Endothelial cell of hepatic sinusoid (primary cell): ENCODE measurements at regions not wholly inside any gene's neighbourhood (a gene's known extent, or its start where the extent isn't known, plus 50 kb on each side); places are given as distances from the start of the nearest gene placed in this dataset.
"Not testable (repeated sequence)": the region's sequence is repeated elsewhere in the genome, so short reads cannot be mapped to it uniquely, and the experiment has no call there.

Experiments used
- in situ Hi-C: cut with HindIII; loops from 2 replicates; pipeline ENCODE4 v1.10.0; 2017; ENCODE audit warnings: low sequenced_read_pairs

DNA sequence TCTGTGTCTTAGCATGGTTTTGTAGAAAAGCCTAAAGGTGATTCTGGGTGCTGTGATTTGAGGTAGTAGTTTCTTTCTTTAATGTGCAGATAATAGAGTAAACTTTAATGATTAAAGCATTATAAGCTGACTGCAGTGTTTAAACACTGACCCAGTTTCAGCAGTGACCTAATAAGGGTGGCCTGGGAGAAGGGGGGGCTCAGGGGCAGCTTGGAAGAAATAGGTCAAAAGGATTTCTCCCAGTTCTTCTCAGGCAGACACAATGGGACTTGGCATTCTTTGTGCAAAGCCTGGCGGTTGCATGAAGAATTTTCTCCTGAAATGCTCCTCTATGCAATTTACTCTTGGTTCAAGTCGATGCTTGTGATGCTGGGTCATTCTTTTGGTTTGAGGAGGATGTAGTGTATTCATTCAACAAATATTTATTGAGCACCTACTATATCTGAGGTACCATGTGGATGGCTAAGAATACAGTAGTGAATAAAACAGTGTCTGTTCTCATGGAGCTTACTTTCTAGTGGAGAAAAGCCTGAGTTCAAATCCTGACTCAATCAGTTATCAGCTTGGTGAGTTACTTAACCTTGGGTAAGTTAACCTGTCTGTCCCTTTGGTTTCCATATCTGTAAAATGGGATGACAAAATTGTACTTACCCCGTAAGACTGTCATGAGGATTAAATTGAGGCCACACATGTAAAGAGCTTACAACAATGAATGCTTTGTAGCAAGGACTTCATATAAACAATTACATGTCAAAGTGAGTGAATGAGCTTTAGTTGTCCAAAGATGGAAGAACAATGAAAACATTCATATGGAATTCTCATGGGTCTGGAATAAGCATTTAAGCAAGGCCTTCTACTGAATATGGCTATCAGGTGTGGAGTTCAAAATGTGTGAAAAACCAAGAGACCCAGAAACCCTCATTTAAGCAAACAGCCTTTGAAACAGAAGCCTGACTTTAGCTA, 210.2 kb downstream of the KCNRG start:
- in situ Hi-C loops, result no loop called here

DNA sequence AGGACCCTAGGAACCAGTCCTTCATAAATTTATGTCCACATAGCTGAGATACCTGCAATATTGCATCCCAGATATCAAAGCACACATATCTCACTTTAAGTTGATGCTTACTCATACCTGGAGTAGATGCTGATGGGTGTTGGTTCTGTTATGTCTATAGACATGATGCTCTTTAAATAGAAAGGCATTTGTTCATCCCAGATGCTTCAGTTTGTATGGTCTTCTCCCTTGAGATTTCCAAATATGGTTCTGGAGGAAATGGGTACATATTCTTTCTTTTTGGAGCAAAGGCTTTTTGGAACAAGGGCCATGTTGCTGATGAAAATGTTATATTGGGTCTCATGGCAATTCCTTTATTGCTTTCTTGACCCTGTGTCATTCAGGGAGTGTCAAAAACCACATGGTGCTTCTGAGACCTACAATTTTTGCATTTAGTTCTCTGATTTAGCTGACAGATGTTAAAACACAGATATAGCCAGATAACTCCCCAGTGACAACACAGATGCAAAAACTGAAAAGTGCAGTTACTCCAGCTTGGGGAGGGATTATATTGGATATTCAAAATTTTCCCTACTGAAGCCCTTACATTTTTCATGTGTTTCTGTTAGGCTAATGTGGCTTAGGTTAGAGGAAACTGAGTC, 211.4 kb downstream of the KCNRG start:
- in situ Hi-C loops, result no loop called here

DNA sequence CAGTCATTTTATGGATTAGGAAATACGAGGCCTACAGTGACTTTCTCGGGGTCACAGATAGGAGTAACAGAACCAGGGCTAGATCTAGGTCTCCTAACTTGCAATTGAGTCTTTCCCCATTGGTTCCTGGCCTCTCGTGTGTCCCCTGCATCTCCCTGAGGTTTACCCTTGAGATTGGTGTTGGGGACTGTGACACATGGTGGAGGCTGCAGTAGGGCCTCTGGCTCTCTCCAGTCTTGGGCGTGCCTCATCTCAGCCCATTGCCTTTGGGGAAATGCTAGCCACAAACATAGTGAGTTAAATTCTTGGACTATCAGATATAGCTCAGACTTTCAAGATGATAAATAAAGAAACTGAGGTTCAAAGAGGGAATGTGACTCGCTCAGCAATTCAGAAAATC, 212.1 kb downstream of the KCNRG start:
- in situ Hi-C loops, result no loop called here

DNA sequence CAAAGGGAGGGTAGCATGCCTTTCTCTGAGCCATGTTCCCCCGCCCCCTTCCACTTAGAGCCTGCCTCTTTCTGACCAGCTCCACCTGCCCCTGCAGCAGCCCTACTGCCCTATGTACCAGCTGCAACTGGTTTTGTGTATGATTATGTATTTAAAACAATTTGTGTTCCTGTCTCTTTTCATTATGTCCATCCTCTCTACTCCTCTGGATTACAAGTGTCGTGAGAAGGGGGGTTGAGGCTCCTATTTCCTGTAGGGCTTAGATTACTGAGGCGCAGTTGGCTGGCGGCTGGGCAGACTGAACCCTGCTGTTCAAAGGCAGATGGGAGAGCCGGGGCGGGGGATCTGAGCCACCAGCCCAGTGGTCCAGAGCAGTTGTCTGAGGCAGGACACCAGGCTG, 213.3 kb downstream of the KCNRG start:
- in situ Hi-C loops, result no loop called here

DNA sequence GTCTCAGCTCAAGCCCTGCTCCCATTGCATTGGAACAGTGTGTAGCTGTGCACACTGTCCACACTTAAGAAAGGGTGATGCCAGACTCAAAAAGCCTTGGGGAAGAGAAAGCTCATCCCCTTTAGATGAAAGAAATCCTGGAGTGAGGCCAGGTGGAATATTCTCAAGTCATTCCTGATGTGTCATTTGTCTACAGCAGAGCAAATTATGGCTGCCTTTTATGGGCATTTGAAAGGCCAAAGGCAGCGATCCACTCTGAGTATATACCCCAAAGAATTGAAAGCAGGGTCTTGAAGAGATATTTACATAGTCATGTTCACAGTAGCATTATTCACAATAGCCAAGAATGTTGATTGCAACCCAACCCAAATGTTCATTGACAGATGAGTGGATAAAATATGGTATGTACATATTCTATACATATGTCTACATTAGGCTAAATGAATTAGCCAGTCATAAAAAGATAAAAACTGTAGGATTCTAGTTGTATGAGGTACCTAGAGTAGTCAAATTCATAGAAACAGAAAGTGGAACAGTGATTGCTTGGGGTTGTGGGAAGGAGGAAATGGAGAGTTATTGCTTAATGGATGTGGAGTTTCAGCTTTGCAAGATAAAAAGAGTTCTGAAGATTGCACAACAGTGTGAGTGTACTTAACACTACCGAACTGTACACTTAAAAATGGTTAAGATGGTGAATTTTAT, 214.9 kb downstream of the KCNRG start:
- in situ Hi-C loops, result no loop called here

DNA sequence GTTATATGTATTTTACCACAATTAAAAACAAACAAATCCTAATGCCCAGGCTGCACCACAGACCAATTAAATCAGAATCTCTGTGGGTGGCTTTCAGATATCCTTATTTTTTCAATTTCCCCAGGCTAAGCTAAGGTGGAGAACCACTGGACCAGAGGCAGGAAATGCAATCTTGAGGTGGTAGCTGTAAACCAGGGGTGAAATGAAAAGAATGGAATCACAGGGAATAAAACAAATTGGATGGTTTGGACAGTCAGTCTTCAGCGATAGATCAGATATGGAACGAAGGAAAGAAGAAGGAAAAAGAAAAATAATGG, 215.4 kb downstream of the KCNRG start:
- in situ Hi-C loops, result no loop called here

DNA sequence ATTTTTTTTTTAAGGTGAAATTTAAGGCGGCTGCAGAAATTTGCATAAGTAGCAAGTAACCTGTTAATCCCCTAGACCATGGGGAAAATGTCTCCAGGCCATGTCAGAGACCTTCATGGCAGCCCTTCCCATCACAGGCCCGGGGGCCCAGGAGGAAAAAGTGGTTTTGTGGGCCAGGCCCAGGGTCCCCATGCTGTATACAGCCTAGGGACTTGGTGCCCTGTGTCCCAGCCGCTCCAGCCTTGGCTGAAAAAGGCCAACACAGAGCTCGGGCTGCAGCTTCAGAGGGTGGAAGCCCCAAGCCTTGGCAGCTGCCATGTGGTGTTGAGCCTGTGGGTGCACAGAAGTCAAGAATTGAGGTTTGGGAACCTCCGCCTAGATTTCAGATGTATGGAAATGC, 218.3 kb downstream of the KCNRG start:
- in situ Hi-C loops, result not testable (repeated sequence)

DNA sequence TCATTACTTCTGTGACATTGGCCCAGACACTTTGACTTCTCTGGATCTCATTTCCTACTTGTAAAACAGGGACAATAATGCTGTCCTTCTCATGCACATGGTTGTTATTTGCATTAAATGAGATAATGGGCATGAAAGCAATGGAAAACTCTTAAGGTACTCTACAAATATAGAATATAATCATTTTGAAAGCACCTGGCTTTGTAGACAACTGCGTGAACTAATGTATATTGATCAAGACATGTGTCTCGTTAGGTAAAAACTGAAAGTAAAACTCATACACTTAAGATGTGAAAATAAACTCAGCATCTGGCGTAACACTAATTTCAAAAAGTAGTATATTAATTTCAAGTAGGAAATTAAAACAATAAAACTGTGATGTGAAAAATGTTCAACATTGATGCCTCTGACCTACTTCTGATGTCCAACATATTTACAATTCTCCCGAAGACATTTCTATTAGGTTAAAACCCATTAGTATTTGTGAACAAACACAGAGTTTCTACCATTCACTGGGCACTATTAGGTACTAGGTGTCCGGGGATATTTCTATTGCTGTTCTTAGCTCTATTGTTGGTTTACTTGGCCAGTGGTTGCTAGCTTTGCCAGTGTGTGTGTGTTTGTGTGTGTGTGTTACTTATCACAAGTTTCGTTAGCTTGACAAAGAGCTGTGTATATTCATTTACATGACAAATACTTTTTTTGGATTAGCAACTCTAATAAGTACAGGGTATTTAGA, 220.5 kb downstream of the KCNRG start:
- in situ Hi-C loops, result no loop called here

DNA sequence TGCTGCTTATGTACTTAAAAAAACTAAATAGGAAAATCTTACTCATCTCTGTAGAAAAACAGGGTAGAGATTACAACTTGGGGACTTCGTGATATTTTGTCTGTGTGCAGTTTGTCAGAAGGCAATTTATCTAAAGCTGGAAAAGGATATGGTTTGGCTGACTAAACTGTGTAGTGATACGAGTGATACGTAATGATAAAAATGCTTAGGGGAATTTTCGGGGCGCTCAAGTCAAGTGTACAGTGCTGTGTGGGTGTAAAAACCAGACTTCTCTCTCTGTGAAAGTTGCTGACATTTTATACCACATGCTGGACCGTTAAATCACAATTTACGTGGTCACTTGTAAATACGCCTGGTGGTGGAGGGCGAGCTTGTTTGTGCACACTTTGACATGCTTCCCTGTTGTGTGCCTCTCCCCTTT, 221.7 kb downstream of the KCNRG start:
- in situ Hi-C loops, result no loop called here

DNA sequence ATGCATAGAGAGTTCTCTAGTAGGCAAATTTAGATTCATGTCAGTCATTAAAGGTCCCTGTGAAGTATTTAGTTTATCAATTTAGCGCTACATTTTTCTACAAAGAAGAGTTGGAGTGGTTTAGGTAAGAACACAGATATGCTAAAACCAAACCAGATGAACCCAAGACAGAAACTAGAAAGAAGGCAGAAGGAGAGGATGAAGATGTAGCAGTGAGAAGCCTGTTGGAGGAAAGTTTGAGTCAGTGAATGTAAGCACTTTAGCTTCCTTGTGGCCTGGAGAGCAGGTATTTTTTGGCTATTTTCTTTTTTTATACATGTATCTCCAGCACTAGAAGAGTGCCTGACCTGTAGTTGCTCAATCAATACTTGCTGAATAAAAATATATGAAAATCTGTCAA, 223.7 kb downstream of the KCNRG start:
- in situ Hi-C loops, result no loop called here

DNA sequence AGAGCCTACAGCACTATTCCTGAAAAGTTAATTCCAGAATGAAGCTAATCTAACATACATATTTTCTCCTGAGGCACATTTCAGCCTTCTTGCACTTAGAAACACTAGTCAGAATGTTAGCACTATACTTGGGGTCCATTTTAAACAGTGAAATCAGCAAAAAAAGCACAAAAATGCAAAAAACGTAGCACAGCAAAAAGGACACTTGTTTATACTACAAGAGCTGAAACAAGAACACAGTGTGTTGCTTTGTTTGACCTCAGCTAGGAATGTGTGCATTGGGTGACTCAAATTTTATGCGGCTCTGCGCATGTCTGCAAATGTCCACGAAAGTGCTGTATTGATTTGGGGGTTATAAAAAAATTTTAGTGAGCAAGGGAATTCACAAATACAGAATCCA, 226.2 kb downstream of the KCNRG start:
- in situ Hi-C loops, result no loop called here

DNA sequence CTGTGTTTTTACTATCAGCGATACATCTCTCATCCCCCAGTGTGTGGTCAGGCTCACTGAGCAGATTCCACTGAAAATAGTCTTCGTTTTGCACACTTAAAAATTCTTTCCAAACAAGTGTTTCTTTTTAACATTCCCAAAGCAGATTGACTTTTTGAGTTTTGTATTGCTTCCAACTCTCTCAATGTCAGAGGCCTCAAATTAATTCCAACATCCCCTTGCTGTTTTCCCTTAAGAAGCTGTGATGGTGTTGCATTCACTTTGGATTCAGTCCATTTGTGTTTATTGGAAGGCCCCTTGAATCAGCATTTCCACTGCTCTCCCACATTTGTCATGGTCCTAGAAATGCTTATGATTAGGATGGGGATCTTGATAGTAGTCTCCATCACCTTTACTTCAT, 228.7 kb downstream of the KCNRG start:
- in situ Hi-C loops, result no loop called here

DNA sequence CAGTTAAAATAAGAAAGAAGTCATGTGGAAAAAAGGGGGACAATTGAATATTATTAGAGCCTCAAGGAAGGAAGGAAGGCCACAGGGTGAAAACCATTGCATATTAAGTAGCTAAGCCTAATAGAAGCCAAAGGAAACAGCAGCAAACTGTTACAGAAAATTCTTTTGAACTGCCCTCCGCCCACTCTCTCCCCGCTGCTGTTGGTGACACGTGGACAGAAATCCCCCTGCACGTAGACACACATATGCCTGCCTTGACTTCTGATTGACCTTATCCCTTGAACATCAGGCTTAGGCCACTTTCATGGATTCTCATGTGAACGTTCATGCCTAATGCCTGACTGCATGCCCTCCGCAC, 229.1 kb downstream of the KCNRG start:
- in situ Hi-C loops, result no loop called here

DNA sequence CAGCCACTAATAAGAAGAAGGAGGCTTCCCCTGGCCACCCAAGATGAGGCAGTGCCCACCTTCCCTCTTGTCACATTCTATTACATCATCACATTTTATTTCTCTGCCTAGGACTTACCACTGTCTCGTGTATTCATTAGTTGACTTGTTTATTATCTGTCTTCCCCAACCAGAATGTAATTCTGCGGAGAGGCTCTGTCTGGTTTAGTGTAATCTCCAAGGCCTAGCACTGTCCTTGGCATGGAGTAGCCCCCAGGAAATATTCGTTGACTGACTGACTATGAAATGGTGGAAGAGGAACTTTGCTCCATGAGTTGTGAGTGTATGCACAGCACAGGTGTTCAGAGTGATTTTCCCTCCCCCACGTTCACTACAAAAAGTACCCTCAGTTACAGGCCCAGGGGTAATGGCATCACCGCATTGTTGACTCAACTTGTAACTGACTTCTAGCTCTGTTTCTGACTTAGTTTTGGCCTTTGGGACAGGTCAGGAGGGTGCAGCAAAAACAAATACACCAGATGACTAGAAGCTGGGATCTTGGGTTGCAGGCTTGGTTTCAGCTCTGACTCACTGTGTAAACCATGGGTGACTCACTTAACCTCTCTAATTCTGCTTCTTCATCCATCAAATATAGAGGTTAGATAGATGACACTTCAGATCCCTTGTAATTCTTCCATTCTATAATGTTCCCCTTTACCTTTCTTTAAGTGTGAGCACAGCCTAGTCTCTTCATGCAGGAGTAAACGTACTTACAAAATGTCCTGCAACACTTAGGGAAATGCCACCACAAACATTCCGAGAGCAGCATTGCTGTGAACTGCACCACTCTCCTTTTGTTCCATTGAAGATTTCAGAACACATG, 229.7 kb downstream of the KCNRG start:
- in situ Hi-C loops, result no loop called here

DNA sequence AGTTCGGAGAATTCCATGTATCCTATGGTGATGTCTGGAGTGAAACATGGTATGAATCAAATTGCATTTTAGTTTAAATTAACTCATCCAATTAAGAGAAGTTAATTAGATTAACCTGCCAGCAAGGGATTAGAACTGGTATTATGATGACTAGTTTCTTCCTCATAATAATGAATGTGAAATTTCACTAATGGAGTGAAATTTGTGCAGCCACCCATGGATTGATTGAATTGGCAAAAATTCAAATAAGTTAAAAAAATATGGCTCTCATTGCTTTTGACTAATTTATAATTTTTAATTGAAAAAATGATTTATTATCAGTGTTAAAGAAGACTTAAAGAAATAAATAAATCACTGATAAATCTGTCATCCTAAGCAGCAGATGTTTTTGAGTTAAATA, 232.0 kb downstream of the KCNRG start:
- in situ Hi-C loops, result no loop called here

DNA sequence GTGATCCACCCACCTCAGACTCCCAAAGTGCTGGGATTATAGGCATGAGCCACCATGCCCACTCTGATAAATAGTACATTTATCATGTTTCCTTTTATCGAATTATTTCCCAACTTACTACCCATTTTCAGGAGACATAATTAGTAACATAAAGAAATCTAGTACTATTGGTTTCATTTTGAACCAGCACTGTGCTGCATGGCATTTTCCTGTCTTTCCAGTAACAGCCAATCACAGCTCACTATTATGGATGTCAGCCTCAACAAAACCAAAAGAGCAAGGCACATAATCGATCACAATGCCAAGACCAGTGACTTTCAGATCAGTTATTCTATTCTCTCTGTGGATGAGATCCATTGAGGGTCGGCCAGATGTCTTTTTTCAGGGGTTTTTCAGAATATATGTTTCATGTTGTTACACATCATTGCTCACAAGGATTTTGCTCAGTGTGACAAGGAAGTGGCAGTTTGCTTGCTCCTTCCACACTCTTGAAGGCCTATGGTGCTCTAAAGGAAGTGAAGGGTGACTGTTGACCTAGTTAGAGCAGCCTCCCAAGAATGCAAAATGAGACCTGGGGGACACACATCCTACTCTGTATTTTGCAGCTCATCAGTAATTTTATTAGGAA, 233.4 kb downstream of the KCNRG start:
- in situ Hi-C loops, result no loop called here

DNA sequence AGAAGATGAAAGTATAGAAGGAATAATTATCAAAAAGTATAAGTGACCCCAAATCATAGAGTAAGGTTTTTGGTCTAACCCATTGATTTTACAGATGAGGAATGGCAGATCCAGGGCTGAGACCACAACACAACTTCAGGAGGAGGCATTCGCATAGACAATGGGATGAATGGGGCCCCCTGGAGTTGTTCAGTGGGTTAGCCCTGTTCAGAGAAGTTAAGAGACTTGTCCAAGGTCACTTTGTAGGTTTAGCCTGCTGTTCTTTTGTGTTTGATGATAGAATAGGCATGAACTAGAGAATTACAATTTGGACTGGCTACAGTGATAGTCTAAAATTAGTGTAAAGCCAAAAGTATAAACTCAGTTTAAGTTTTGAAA, 233.9 kb downstream of the KCNRG start:
- in situ Hi-C loops, result no loop called here

DNA sequence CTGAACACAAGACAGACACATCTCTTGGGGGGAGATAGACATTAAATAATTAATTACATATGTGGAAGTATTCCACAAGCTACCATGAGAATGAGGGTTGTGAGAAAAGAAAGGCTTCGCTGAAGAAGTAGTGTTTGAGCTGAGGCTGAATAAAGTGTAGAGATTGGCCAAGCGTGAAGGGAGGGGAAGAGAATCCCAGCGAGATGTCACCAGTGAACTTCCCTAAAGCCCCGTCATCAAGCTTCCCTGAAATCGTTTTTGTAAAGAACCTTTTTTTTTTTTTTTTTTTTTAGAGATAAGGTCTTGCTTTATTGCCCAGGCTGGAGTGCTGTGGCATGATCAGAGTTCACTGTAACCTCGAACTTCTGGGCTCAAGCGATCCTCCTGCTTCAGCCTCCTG, 235.2 kb downstream of the KCNRG start:
- in situ Hi-C loops, result no loop called here

DNA sequence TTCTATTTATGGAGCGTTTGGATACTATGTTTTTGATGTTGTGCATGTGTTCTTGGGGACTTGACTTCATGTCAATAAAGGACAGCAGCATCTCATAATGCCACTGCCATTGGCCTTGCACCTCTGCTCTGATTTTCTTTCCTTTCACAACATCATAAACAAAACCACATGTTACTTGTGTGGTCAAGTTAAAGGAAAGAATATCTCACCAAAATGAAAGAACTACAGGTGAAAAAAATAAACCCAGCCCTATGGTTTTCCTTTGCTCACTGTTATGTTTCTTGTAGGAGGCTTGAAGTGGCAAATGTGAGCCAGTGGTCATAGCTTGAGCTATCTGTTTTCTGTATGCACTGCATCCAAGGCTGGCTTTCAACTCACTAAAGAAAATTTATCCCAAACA, 240.4 kb downstream of the KCNRG start:
- in situ Hi-C loops, result no loop called here
